ENCODE measurements at regions not wholly inside any gene's neighbourhood (a gene's known extent, or its start where the extent isn't known, plus 50 kb on each side); places are given as distances from the start of the nearest gene placed in this dataset.
"Not testable (repeated sequence)": the region's sequence is repeated elsewhere in the genome, so short reads cannot be mapped to it uniquely, and the experiment has no call there.

- not testable (repeated sequence) for TF ChIP-seq CTCF (conservative IDR thresholded peaks at IDR 0.05; ENCODE audit: low read depth, low read length); EZH2 (IDR thresholded peaks at IDR 0.05; ENCODE audit: borderline replicate concordance, low read depth, low read length, poor library complexity, severe bottlenecking)
Measured at GRCh38 chr17:21776921-21777320, 84.6 kb downstream of the KCNJ18 start.
